PC-3 (cell line): ENCODE measurements at regions not wholly inside any gene's neighbourhood (a gene's known extent, or its start where the extent isn't known, plus 50 kb on each side); places are given as distances from the start of the nearest gene placed in this dataset.

Experiments
- CTCF ChIP-seq: fragments of 300-600 bp; sonication (generic); conservative IDR thresholded peaks from 2 replicates; pipeline ENCODE4 v1.5.1; 2017; ENCODE audit warnings: antibody characterized with exemption, low read depth, mild to moderate bottlenecking, low read length
- EZH2 ChIP-seq: fragments of 300-600 bp; sonication (generic); IDR thresholded peaks from one replicate; pipeline ENCODE4 v1.6.1; 2017; ENCODE audit warnings: antibody characterized with exemption, mild to moderate bottlenecking, low read length; ENCODE audit not compliant: unreplicated experiment

- no peak for TF ChIP-seq CTCF
- TF ChIP-seq EZH2 = no peak
Measured at GRCh38 chr4:123701131-123701575, 304.6 kb downstream of the SPRY1 start.
